ENCODE measurements at regions not wholly inside any gene's neighbourhood (a gene's known extent, or its start where the extent isn't known, plus 50 kb on each side); places are given as distances from the start of the nearest gene placed in this dataset.

DNA sequence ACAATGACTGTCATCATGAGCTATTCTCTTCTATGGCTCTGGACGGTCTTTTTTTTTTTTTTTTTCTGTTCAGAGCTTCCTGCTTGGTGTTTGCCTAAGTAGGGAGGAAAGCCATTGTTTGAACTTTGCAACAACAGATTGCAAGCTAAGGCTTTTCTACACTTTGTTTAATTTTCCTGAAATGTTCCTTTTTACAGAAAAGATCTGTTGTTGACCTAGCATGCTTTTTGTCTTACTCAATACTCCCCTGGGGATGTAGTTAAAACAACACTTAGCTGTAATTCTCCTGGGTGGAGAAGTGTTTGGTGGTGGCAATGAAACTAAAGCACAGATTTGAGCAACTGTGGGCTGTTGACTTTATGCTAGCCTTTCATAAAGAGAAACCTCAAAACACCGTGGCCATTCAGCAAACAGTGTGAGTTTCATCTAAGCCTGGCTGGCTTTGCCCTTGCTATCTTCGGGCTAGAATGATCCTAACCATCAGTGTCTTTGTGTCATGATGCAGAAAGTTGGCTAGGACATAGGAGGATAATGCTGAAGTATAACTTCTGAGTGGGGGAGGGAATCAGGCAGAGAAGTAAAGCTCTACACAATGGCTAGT lies 110.5 kb downstream of the ANXA3 start (continued):
- TF ChIP-seq, protein P1, sequence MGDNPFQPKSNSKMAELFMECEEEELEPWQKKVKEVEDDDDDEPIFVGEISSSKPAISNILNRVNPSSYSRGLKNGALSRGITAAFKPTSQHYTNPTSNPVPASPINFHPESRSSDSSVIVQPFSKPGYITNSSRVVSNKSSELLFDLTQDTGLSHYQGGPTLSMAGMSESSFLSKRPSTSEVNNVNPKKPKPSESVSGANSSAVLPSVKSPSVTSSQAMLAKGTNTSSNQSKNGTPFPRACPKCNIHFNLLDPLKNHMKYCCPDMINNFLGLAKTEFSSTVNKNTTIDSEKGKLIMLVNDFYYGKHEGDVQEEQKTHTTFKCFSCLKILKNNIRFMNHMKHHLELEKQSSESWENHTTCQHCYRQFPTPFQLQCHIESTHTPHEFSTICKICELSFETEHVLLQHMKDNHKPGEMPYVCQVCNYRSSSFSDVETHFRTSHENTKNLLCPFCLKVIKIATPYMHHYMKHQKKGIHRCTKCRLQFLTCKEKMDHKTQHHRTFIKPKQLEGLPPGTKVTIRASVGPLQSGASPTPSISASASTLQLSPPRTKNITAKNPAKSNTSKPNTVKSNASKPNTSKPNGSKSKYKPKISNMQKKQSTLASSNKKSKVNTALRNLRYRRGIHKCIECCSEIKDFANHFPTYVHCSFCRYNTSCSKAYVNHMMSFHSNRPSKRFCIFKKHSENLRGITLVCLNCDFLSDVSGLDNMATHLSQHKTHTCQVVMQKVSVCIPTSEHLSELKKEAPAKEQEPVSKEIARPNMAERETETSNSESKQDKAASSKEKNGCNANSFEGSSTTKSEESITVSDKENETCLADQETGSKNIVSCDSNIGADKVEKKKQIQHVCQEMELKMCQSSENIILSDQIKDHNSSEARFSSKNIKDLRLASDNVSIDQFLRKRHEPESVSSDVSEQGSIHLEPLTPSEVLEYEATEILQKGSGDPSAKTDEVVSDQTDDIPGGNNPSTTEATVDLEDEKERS (CRISPR knock-in tag; IDR thresholded peaks at IDR 0.05): no peak
- TF ChIP-seq KDM1A (CRISPR knock-in tag; IDR thresholded peaks at IDR 0.05) (peak; percentile 64; the same call in 1 of the 2 replicates), HOXA9 (CRISPR knock-in tag; IDR thresholded peaks at IDR 0.05; ENCODE audit: borderline replicate concordance) (no peak), ZNF24 (IDR thresholded peaks at IDR 0.05) (no peak), MIXL1 (CRISPR knock-in tag; IDR thresholded peaks at IDR 0.05) (peak; percentile 24; the same call in 1 of the 2 replicates), ZC3H4 (CRISPR knock-in tag; IDR thresholded peaks at IDR 0.05; ENCODE audit: borderline replicate concordance) (no peak), MBNL3 (CRISPR knock-in tag; conservative IDR thresholded peaks at IDR 0.05) (no peak), ZNF367 (CRISPR knock-in tag; IDR thresholded peaks at IDR 0.05; ENCODE audit: borderline replicate concordance) (no peak), ZNF33B (CRISPR knock-in tag; IDR thresholded peaks at IDR 0.05) (no peak), FOXC1 (CRISPR knock-in tag; IDR thresholded peaks at IDR 0.05; ENCODE audit: borderline replicate concordance) (no peak), HMG20B (CRISPR knock-in tag; conservative IDR thresholded peaks at IDR 0.05) (peak; percentile 94), SATB2 (CRISPR knock-in tag; IDR thresholded peaks at IDR 0.05) (no peak)
- TF ChIP-seq, protein P2, sequence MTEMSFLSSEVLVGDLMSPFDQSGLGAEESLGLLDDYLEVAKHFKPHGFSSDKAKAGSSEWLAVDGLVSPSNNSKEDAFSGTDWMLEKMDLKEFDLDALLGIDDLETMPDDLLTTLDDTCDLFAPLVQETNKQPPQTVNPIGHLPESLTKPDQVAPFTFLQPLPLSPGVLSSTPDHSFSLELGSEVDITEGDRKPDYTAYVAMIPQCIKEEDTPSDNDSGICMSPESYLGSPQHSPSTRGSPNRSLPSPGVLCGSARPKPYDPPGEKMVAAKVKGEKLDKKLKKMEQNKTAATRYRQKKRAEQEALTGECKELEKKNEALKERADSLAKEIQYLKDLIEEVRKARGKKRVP (CRISPR knock-in tag; IDR thresholded peaks at IDR 0.05): peak in 1 of 2 experiments; percentile 84; a peak in 2 of 4 replicates
- TF ChIP-seq, protein P3, sequence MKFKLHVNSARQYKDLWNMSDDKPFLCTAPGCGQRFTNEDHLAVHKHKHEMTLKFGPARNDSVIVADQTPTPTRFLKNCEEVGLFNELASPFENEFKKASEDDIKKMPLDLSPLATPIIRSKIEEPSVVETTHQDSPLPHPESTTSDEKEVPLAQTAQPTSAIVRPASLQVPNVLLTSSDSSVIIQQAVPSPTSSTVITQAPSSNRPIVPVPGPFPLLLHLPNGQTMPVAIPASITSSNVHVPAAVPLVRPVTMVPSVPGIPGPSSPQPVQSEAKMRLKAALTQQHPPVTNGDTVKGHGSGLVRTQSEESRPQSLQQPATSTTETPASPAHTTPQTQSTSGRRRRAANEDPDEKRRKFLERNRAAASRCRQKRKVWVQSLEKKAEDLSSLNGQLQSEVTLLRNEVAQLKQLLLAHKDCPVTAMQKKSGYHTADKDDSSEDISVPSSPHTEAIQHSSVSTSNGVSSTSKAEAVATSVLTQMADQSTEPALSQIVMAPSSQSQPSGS (CRISPR knock-in tag; IDR thresholded peaks at IDR 0.05): no peak; the same call in 1 of the 2 replicates
- TF ChIP-seq, protein P4, sequence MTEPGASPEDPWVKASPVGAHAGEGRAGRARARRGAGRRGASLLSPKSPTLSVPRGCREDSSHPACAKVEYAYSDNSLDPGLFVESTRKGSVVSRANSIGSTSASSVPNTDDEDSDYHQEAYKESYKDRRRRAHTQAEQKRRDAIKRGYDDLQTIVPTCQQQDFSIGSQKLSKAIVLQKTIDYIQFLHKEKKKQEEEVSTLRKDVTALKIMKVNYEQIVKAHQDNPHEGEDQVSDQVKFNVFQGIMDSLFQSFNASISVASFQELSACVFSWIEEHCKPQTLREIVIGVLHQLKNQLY (CRISPR knock-in tag; IDR thresholded peaks at IDR 0.05): 0 out of 2 replicates have a peak, but pooled peaks have one; percentile 33

All from HepG2 (cell line).